Upper lobe of left lung (tissue), 6 donors: ENCODE measurements at regions not wholly inside any gene's neighbourhood (a gene's known extent, or its start where the extent isn't known, plus 50 kb on each side); places are given as distances from the start of the nearest gene placed in this dataset.

Source experiments
- ATAC-seq, 2 donors: fragments of 200-7000 bp; cut with Tn5 transposase; one replicate each; pipeline ENCODE4 v1.9.1; 2022; ENCODE audit warnings: mild to moderate bottlenecking in 2 of 2, moderate library complexity in 2 of 2; ENCODE audit not compliant: low FRiP score in 2 of 2
- DNase-seq, 2 donors: peaks; one replicate each; pipeline ENCODE4 v3.0.0-alpha.2; 2019 to 2020
- H3K27ac ChIP-seq, 4 donors: fragments of 200-600 bp; sonication (generic); one replicate each; pipeline ENCODE4 v1.5.1; 2016 to 2019
- H3K27me3 ChIP-seq, 4 donors: fragments of 200-600 bp; sonication (generic); one replicate each; pipeline ENCODE4 v1.5.1; 2017 to 2019
- H3K36me3 ChIP-seq, 4 donors: fragments of 200-600 bp; sonication (generic); one replicate each; pipeline ENCODE4 v1.5.1; 2016 to 2019
- H3K4me1 ChIP-seq, 4 donors: fragments of 200-600 bp; sonication (generic); one replicate each; pipeline ENCODE4 v1.5.1; 2018 to 2019
- H3K4me3 ChIP-seq, 4 donors: fragments of 200-600 bp; sonication (generic); one replicate each; pipeline ENCODE4 v1.5.1; 2017 to 2019; ENCODE audit warnings: mild to moderate bottlenecking in 2 of 4, moderate library complexity in 1 of 4
- H3K9me3 ChIP-seq, 4 donors: fragments of 200-600 bp; sonication (generic); one replicate each; pipeline ENCODE4 v1.5.1; 2018 to 2019
- CTCF ChIP-seq, 6 experiments: fragments of 450-650 bp in 4 of 6; fragments of 200-600 bp in 2 of 6; sonication (generic) in 2 of 6; IDR thresholded peaks; one replicate each; pipeline ENCODE4 v1.5.1; 2016 to 2019; ENCODE audit warnings: antibody characterized with exemption in 6 of 6
- EP300 ChIP-seq, 4 donors: sonication (generic); formaldehyde crosslinking; IDR thresholded peaks; one replicate each; pipeline ENCODE4 v1.5.1; 2017; ENCODE audit warnings: antibody characterized with exemption in 4 of 4, control low read depth in 2 of 4
- POLR2A ChIP-seq, 4 donors: fragments of 450-650 bp; IDR thresholded peaks; one replicate each; pipeline ENCODE4 v1.5.1; 2016 to 2017; ENCODE audit warnings: antibody characterized with exemption in 4 of 4, mild to moderate bottlenecking in 2 of 4
- POLR2AphosphoS5 ChIP-seq, 2 donors: sonication (generic); formaldehyde crosslinking; IDR thresholded peaks; one replicate each; pipeline ENCODE4 v1.5.1; 2017; ENCODE audit warnings: antibody characterized with exemption in 2 of 2
- WGBS, 2 donors: methylation state at CpG; one replicate each; pipeline ENCODE4 v1.1.5; 2017 to 2018; 5-methylcytosine and 5-hydroxymethylcytosine counted together
- donor health status: DM: no; HTN: no; CAD: no; lungs with moderate emphysema.
- donor health status: DM: no; HTN: yes; CAD: no; lungs with severe emphysema.

- Histone ChIP-seq H3K27me3 (no peaks in the 10 kb centered on the region), H3K9me3 (no peaks in the 10 kb centered on the region), H3K36me3 (no peaks in the 10 kb centered on the region), H3K27ac (no peak overlapping the region), H3K4me1 (peaks cover 0 to 10% (median 0%) of the 10 kb centered on the region in 4 donors), H3K4me3 (no peak overlapping the region)
- no peak for TF ChIP-seq POLR2AphosphoS5 (IDR thresholded peaks at IDR 0.05)
- no peak for TF ChIP-seq CTCF (IDR thresholded peaks at IDR 0.05)
- TF ChIP-seq POLR2A (IDR thresholded peaks at IDR 0.05), result no peak
- no peak for TF ChIP-seq EP300 (IDR thresholded peaks at IDR 0.05)
- WGBS, 2 donors, result 71 to 76% methylated on average over 2 to 4 of the region's 4 CpGs
- ATAC-seq, result no peak
- DNase-seq, result no peak
Measured at GRCh38 chr2:120631236-120631635, 104.4 kb upstream of the GLI2 start.

- 31 to 48% methylated on average over 2 to 3 of the region's 3 CpGs for WGBS, 2 donors
- no peak for ATAC-seq
Measured at GRCh38 chr2:120631724-120632123, 103.9 kb upstream of the GLI2 start.

GRCh38 chr2:120632796-120633646, 102.6 kb upstream of the GLI2 start:
- Histone ChIP-seq H3K27ac (no peak overlapping the region), H3K27me3 (no peaks in the 10 kb centered on the region), H3K4me1 (peaks cover 0 to 4% (median 0%) of the 10 kb centered on the region in 4 donors), H3K9me3 (no peaks in the 10 kb centered on the region), H3K4me3 (no peak overlapping the region), H3K36me3 (no peaks in the 10 kb centered on the region)
- WGBS, 2 donors, result 66 to 78% methylated on average over 15 to 16 of the region's 17 CpGs
- TF ChIP-seq POLR2A (IDR thresholded peaks at IDR 0.05), result no peak
- TF ChIP-seq CTCF (IDR thresholded peaks at IDR 0.05), result no peak
- DNase-seq (no peak), ATAC-seq (no peak)

More at GRCh38 chr2:120631724-120632123, 103.9 kb upstream of the GLI2 start:
- H3K4me1 ChIP-seq, result peaks cover 0 to 5% (median 0%) of the 10 kb centered on the region in 4 donors
- no peaks in the 10 kb centered on the region for H3K36me3 ChIP-seq
- H3K27me3 ChIP-seq, result no peaks in the 10 kb centered on the region
- H3K9me3 ChIP-seq, result no peaks in the 10 kb centered on the region
- H3K4me3 ChIP-seq, result no peak overlapping the region
- H3K27ac ChIP-seq, result no peak overlapping the region
- DNase-seq, result no peak
- TF ChIP-seq EP300 (IDR thresholded peaks at IDR 0.05) (no peak), POLR2A (IDR thresholded peaks at IDR 0.05) (no peak), CTCF (IDR thresholded peaks at IDR 0.05) (no peak), POLR2AphosphoS5 (IDR thresholded peaks at IDR 0.05) (no peak)

- WGBS, 2 donors, result 74 to 93% methylated on average over 5 to 6 of the region's 6 CpGs
- TF ChIP-seq POLR2A (IDR thresholded peaks at IDR 0.05) (no peak), POLR2AphosphoS5 (IDR thresholded peaks at IDR 0.05) (no peak), EP300 (IDR thresholded peaks at IDR 0.05) (no peak), CTCF (IDR thresholded peaks at IDR 0.05) (no peak)
- Histone ChIP-seq H3K9me3 (no peaks in the 10 kb centered on the region), H3K27ac (no peak overlapping the region), H3K4me3 (no peak overlapping the region), H3K27me3 (no peaks in the 10 kb centered on the region), H3K36me3 (no peaks in the 10 kb centered on the region), H3K4me1 (peaks cover 0 to 4% (median 0%) of the 10 kb centered on the region in 4 donors)
- DNase-seq, result no peak
- no peak for ATAC-seq
Measured at GRCh38 chr2:120634533-120634932, 101.1 kb upstream of the GLI2 start.

GRCh38 chr2:120635146-120635545, 100.5 kb upstream of the GLI2 start:
- TF ChIP-seq POLR2AphosphoS5 (IDR thresholded peaks at IDR 0.05) (no peak), POLR2A (IDR thresholded peaks at IDR 0.05) (no peak), CTCF (IDR thresholded peaks at IDR 0.05) (no peak), EP300 (IDR thresholded peaks at IDR 0.05) (no peak)
- peaks cover 0 to 4% (median 0%) of the 10 kb centered on the region in 4 donors for H3K4me1 ChIP-seq
- no peak for DNase-seq
- no peak for ATAC-seq
- H3K4me3 ChIP-seq, result no peak overlapping the region
- H3K27me3 ChIP-seq, result no peaks in the 10 kb centered on the region
- 95 to 96% methylated on average over 5 of the region's 5 CpGs for WGBS, 2 donors
- H3K36me3 ChIP-seq, result no peaks in the 10 kb centered on the region
- no peak overlapping the region for H3K27ac ChIP-seq
- no peaks in the 10 kb centered on the region for H3K9me3 ChIP-seq
